H1 (cell line): ENCODE measurements at regions not wholly inside any gene's neighbourhood (a gene's known extent, or its start where the extent isn't known, plus 50 kb on each side); places are given as distances from the start of the nearest gene placed in this dataset.

Source experiments
- CTCF ChIA-PET: fragments of 300-600 bp; sonication (Branson Sonifier 250); formaldehyde crosslinking; loops from one replicate; lab custom pipeline; 2021; ENCODE audit not compliant: partially characterized antibody; lab: Charles Lee
- POLR2A ChIA-PET: fragments of 300-600 bp; sonication (Branson Sonifier 250); formaldehyde crosslinking; loops from one replicate; lab custom pipeline; 2021; ENCODE audit warnings: inconsistent platforms; ENCODE audit not compliant: partially characterized antibody; lab: Charles Lee
- DNase-seq, 2 experiments: peaks; one replicate each; pipeline versions ENCODE4 v3.0.0 to v3.0.0-alpha.2; 2010 to 2022; ENCODE audit warnings: low spot score in 2 of 2, low read depth in 1 of 2, mixed read lengths in 1 of 2
- FAIRE-seq: peaks from 2 replicates; lab custom pipeline; 2011; peaks lifted over from hg19 to GRCh38; lab: Jason Lieb, UNC
- H2AFZ ChIP-seq: 2 replicates; pipeline ENCODE4 v1.8.1; 2012; ENCODE audit warnings: low read length, inconsistent platforms
- H2AK5ac ChIP-seq: 2 replicates; pipeline ENCODE4 v1.6.1; 2013; ENCODE audit warnings: low read depth, low read length
- H2BK120ac ChIP-seq: replicated peaks from 2 replicates; pipeline ENCODE3; 2013; ENCODE audit warnings: low read depth, low read length, inconsistent platforms
- H2BK12ac ChIP-seq: 2 replicates; pipeline ENCODE4 v1.6.1; 2013; ENCODE audit warnings: low read depth, low read length
- H2BK15ac ChIP-seq: 2 replicates; pipeline ENCODE4 v1.6.1; 2013; ENCODE audit warnings: low read length
- H2BK20ac ChIP-seq: 2 replicates; pipeline ENCODE4 v1.6.1; 2013; ENCODE audit warnings: low read length
- H2BK5ac ChIP-seq: 2 replicates; pipeline ENCODE4 v1.6.1; 2013; ENCODE audit warnings: low read depth, low read length
- H3K14ac ChIP-seq: 2 replicates; pipeline ENCODE4 v1.6.1; 2013; ENCODE audit warnings: inconsistent platforms; ENCODE audit not compliant: insufficient read length
- H3K18ac ChIP-seq: 2 replicates; pipeline ENCODE4 v1.6.1; 2013; ENCODE audit warnings: low read length; ENCODE audit errors: extremely low read depth
- H3K23ac ChIP-seq: 2 replicates; pipeline ENCODE4 v1.6.1; 2013; ENCODE audit warnings: inconsistent platforms; ENCODE audit not compliant: insufficient read length
- H3K23me2 ChIP-seq: 2 replicates; pipeline ENCODE4 v1.6.1; 2013; ENCODE audit warnings: low read depth, low read length
- H3K27ac ChIP-seq: 2 replicates; pipeline ENCODE4 v1.6.1; 2011; ENCODE audit warnings: low read depth, low read length, inconsistent platforms
- H3K27me3 ChIP-seq, 4 experiments: replicated peaks in 1 of 4; 1 replicate in 1 of 4; 2 replicates in 3 of 4; pipeline versions ENCODE4 v1.6.1 to v1.8.1; 2011 to 2013; ENCODE audit warnings: low read length in 3 of 4, mild to moderate bottlenecking in 3 of 4, inconsistent platforms in 2 of 4, mixed read lengths in 2 of 4, moderate library complexity in 1 of 4; ENCODE audit not compliant: control insufficient read depth in 3 of 4, insufficient read depth in 3 of 4; ENCODE audit errors: extremely low read depth in 1 of 4
- H3K36me3 ChIP-seq, 4 experiments: 2 replicates each; pipeline versions ENCODE4 v1.6.1 to v1.8.1; 2011 to 2013; ENCODE audit warnings: mild to moderate bottlenecking in 4 of 4, low read length in 3 of 4, moderate library complexity in 2 of 4, control low read depth in 1 of 4, inconsistent platforms in 1 of 4; ENCODE audit not compliant: insufficient read depth in 4 of 4, control insufficient read depth in 2 of 4
- H3K4ac ChIP-seq: replicated peaks from 2 replicates; pipeline ENCODE3; 2013; ENCODE audit warnings: low read length, low read depth, mixed read lengths, inconsistent platforms; ENCODE audit not compliant: insufficient read length
- H3K4me1 ChIP-seq, 4 experiments: replicated peaks in 1 of 4; 1 replicate in 1 of 4; 2 replicates in 3 of 4; pipeline versions ENCODE4 v1.6.1 to v1.8.1; 2011 to 2013; ENCODE audit warnings: low read length in 3 of 4, inconsistent platforms in 2 of 4, mixed read lengths in 1 of 4; ENCODE audit not compliant: insufficient read depth in 4 of 4, control insufficient read depth in 3 of 4
- H3K4me2 ChIP-seq, 2 experiments: 2 replicates each; pipeline versions ENCODE4 v1.6.1 to v1.8.1; 2011 to 2013; ENCODE audit warnings: low read depth in 2 of 2, low read length in 2 of 2, control low read depth in 1 of 2, inconsistent platforms in 1 of 2, mild to moderate bottlenecking in 1 of 2; ENCODE audit not compliant: insufficient read depth in 1 of 2
- H3K4me3 ChIP-seq, 4 experiments: fragments of 200-600, 300-600 bp in 1 of 4; sonication (generic), shearing (Covaris generic), sonication (Bioruptor Twin) in 1 of 4; 2 replicates each; pipeline versions ENCODE4 v1.5.1 to v1.8.1; 2011 to 2016; ENCODE audit warnings: low read length in 4 of 4, low read depth in 3 of 4, control low read depth in 2 of 4, inconsistent platforms in 2 of 4, mild to moderate bottlenecking in 2 of 4, mixed read lengths in 1 of 4, moderate library complexity in 1 of 4; ENCODE audit not compliant: insufficient read depth in 2 of 4; ENCODE audit errors: extremely low read depth in 1 of 4
- H3K56ac ChIP-seq: replicated peaks from 2 replicates; pipeline ENCODE3; 2013; ENCODE audit warnings: low read depth, mild to moderate bottlenecking, mixed read lengths, low read length, inconsistent platforms; ENCODE audit not compliant: insufficient read length
- H3K79me1 ChIP-seq: 2 replicates; pipeline ENCODE4 v1.6.1; 2013; ENCODE audit warnings: low read depth, low read length, control low read depth
- H3K79me2 ChIP-seq, 2 experiments: 2 replicates each; pipeline versions ENCODE4 v1.6.1 to v1.8.1; 2012 to 2013; ENCODE audit warnings: low read length in 2 of 2, mild to moderate bottlenecking in 2 of 2, inconsistent platforms in 1 of 2; ENCODE audit not compliant: insufficient read depth in 2 of 2, control insufficient read depth in 1 of 2
- H3K9ac ChIP-seq, 4 experiments: replicated peaks in 1 of 4; 1 replicate in 1 of 4; 2 replicates in 3 of 4; pipeline versions ENCODE4 v1.6.1 to v1.8.1; 2011 to 2013; ENCODE audit warnings: low read depth in 3 of 4, low read length in 3 of 4, control low read depth in 2 of 4, mild to moderate bottlenecking in 2 of 4, moderate library complexity in 2 of 4, inconsistent platforms in 1 of 4; ENCODE audit errors: extremely low read depth in 1 of 4
- H3K9me3 ChIP-seq, 2 experiments: 2 replicates each; pipeline versions ENCODE4 v1.6.1 to v1.8.1; 2012 to 2013; ENCODE audit warnings: mild to moderate bottlenecking in 2 of 2, moderate library complexity in 2 of 2, control low read depth in 1 of 2, inconsistent platforms in 1 of 2, low read depth in 1 of 2, low read length in 1 of 2, mixed read lengths in 1 of 2; ENCODE audit not compliant: insufficient read depth in 2 of 2
- H4K20me1 ChIP-seq, 2 experiments: replicated peaks in 1 of 2; 2 replicates each; pipeline versions ENCODE3 to v1.8.1; 2011 to 2013; ENCODE audit warnings: inconsistent platforms in 2 of 2, low read length in 2 of 2, mild to moderate bottlenecking in 1 of 2; ENCODE audit not compliant: insufficient read depth in 2 of 2, control insufficient read depth in 1 of 2
- H4K5ac ChIP-seq: 2 replicates; pipeline ENCODE4 v1.6.1; 2013; ENCODE audit warnings: low read length, low read depth, mixed read lengths, inconsistent platforms; ENCODE audit not compliant: insufficient read length
- H4K8ac ChIP-seq: 2 replicates; pipeline ENCODE4 v1.8.0; 2013; ENCODE audit warnings: mild to moderate bottlenecking, moderate library complexity, low read length, inconsistent platforms; ENCODE audit not compliant: insufficient read depth; ENCODE audit errors: extremely low read depth
- H4K91ac ChIP-seq: replicated peaks from 2 replicates; pipeline ENCODE3; 2013; ENCODE audit warnings: low read length, mixed read lengths, inconsistent platforms; ENCODE audit not compliant: insufficient read length
- ATF3 ChIP-seq: IDR thresholded peaks from 2 replicates; pipeline ENCODE4 v1.6.1; 2011; ENCODE audit warnings: low read depth, mild to moderate bottlenecking, low read length; ENCODE audit not compliant: insufficient read depth
- EP300 ChIP-seq, 2 experiments: IDR thresholded peaks; 1 replicate in 1 of 2; 2 replicates in 1 of 2; pipeline ENCODE4 v1.6.1; 2011 to 2012; ENCODE audit warnings: low read depth in 2 of 2, low read length in 2 of 2, mild to moderate bottlenecking in 2 of 2, borderline replicate concordance in 1 of 2, inconsistent platforms in 1 of 2, moderate library complexity in 1 of 2
- POLR2A ChIP-seq, 2 experiments: IDR thresholded peaks; 1 replicate in 1 of 2; 2 replicates in 1 of 2; pipeline ENCODE4 v1.6.1; 2011; ENCODE audit warnings: low read depth in 2 of 2, low read length in 2 of 2, mild to moderate bottlenecking in 2 of 2; ENCODE audit errors: control extremely low read depth in 1 of 2
- RBBP5 ChIP-seq: IDR thresholded peaks from 2 replicates; pipeline ENCODE4 v1.7.1; 2012; ENCODE audit warnings: low read depth, mild to moderate bottlenecking, inconsistent platforms, low read length, moderate library complexity, borderline replicate concordance
- TEAD4 ChIP-seq: IDR thresholded peaks from 2 replicates; pipeline ENCODE4 v1.6.1; 2012; ENCODE audit warnings: low read depth, low read length, inconsistent platforms, mixed read lengths

GRCh38 chr4:18071894-18072293 is 50.3 kb upstream of the LCORL start:
- H2BK15ac ChIP-seq: no peak overlapping the region
- FAIRE-seq: no peak
- CTCF ChIA-PET: no interaction called here

More at GRCh38 chr4:18071894-18072293, 50.3 kb upstream of the LCORL start:
- Histone ChIP-seq H3K4me3 (no peak overlapping the region), H3K4me2 (no peak overlapping the region), H3K4ac (no peak overlapping the region), H3K4me1 (no peaks in the 10 kb centered on the region), H4K8ac (no peak overlapping the region), H4K20me1 (no peaks in the 10 kb centered on the region), H2AK5ac (no peak overlapping the region), H2AFZ (no peak overlapping the region), H2BK120ac (no peak overlapping the region), H3K79me2 (no peaks in the 10 kb centered on the region), H3K18ac (no peak overlapping the region), H3K79me1 (no peaks in the 10 kb centered on the region), H3K9ac (no peak overlapping the region), H3K23me2 (no peaks in the 10 kb centered on the region; the same call in 1 of the 2 replicates), H3K36me3 (no peaks in the 10 kb centered on the region), H2BK12ac (no peak overlapping the region), H4K91ac (no peak overlapping the region), H3K56ac (no peak overlapping the region), H3K23ac (no peak overlapping the region), H3K9me3 (peaks cover 49 to 52% of the 10 kb centered on the region in 2 experiments), H2BK5ac (no peak overlapping the region), H3K27me3 (no peaks in the 10 kb centered on the region; a peak in 1 of 7 replicates), H4K5ac (no peak overlapping the region), H3K27ac (no peak overlapping the region), H2BK20ac (no peak overlapping the region), H3K14ac (no peak overlapping the region)
- DNase-seq: no peak
- POLR2A ChIA-PET: no interaction called here
- TF ChIP-seq EP300 (IDR thresholded peaks at IDR 0.05; ENCODE audit: borderline replicate concordance in 1 of 2, low read depth in 2 of 2, low read length in 2 of 2) (no peak), ATF3 (no peak), TEAD4 (no peak), RBBP5 (no peak), POLR2A (IDR thresholded peaks at IDR 0.05; ENCODE audit: control extremely low read depth in 1 of 2, low read depth in 2 of 2, low read length in 2 of 2) (no peak)
